NCI-H524 (cell line): ENCODE measurements at regions not wholly inside any gene's neighbourhood (a gene's known extent, or its start where the extent isn't known, plus 50 kb on each side); places are given as distances from the start of the nearest gene placed in this dataset.

Experiments
- DNase-seq, 2 experiments: peaks; one replicate each; lab custom pipeline; 2025; lab: John Stamatoyannopoulos, UW

DNA sequence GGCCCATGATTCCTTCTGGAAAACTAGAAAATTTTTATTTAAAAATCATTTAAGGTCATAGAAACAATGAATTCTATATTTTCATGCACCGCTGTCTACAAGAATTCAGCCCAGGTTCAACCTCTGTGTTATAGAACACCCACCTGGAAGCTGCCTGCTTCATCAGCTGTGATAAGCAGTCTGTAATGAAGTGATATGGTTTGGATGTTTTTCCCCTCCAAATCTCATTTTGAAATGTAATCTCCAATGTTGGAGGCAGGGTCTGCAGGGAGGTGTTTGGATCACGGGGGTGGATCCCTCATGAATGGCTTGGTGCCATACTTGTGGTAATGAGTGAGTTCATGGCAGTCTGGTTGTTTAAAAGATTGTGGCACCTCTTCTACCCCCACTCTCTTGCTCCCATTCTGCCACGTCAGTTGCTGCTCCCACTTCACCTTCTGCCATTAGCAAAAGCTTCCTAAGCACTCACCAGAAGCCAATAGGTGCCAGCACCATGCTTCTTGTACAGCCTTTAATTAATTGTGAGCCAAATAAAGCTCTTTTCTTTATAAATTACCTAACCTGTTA, 55.6 kb downstream of the MRPL32 start:
- no peak for DNase-seq

DNA sequence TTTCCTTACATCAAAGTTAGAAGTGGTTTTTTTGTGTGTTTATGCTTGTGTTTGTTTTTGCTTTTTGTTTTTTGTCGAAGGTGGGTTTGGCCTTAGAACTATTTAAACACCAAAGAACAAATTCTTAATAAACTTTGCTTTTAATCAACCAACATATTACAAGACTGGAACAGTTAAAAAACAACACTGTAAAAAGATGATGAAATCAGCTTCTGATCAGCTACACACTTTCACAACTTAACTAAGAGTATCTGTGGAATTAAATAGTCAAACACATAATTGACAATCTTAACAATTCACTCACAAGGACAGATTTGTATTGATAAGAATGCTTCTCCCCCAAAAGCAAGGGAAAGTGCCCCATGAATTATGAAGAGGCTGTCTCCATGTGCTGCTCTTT, 58.8 kb downstream of the MRPL32 start:
- DNase-seq = no peak

DNA sequence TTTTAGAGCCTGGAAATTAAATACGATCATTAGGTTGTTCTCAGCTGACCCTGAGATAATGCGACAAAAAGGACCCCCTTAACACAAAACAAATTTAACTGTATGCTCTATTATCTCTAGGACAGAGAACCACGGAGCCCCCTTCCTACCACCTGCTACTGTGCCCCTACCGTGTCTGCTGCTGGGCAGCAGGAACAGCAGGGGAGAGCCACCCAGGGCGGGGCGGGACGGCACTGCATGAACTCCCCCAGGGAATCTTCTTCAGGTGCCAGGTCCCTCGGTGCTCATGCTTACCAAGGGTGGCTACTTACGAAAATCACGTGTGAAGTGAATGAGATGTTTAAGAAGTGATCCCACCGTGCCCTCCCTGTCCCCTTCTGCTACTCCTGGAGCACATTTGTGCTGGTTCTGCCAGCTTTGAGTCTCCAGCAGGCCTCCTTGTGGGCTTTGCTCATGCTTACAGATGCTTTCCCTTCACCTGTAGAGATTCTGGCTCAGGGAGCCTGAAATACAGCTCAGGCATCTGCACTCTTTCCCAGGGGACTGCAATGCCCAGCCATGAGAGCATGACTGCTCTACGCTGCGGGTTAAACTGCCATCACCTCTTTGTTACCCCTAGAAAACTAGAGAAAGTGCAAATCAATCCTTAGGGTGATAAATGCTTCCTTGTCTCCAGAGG, 59.9 kb downstream of the MRPL32 start:
- no peak for DNase-seq

DNA sequence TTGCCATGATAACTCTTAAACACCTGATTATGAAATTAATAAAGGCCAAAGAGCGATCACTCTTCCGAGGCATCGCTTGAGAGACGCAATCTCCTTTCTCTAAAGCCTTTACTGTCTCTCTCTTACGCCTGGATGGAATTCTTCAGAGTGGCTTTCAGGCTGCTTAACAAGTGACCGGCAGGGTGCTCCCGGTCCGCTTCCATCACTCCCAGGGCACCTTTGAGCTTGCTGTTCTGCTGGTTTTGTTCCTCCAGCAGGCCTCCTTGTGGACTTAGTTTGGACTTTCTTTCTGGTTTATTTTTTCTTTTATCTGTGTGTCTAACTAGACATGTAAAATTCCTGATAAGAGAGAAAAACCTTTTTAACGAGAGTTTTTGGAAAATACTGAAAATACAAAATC, 60.9 kb downstream of the MRPL32 start:
- DNase-seq = no peak

DNA sequence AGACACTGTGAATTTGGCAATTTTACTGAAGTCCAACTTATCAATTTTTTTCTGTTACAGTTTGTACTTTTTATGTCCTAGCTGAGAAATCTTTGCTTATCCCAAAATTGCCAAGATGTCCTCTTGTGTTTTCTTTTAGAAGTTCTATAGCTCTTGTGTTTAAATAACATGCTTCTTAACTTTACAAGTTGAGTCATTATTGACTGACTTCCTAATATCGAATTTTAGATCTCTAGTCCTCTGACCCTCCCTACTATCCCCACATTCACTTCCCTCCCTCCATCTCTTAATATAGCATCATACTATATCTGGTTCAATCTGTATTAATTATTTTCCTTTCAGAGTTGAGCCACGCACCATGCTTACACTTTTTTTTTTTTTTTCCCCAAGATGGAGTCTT, 61.9 kb downstream of the MRPL32 start:
- DNase-seq = no peak

DNA sequence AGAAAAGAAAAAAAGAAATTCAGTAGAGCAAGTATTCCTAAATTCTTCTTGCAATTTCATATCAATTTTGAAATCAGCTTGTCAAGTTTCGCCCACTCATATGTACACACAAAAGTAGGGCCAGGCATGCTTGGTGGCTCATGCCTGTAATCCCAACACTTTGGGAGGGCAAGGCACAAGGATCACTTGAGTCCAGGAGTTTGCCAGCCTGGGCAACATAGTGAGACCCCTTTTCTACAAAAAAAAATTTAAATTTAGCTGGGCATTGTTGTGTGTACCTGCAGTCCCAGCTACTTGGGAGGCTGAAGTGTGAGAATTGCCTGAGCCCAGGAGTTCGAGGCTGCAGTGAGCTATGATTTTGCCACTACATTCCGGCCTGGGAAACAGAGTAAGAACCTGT, 65.4 kb downstream of the MRPL32 start:
- DNase-seq = no peak

DNA sequence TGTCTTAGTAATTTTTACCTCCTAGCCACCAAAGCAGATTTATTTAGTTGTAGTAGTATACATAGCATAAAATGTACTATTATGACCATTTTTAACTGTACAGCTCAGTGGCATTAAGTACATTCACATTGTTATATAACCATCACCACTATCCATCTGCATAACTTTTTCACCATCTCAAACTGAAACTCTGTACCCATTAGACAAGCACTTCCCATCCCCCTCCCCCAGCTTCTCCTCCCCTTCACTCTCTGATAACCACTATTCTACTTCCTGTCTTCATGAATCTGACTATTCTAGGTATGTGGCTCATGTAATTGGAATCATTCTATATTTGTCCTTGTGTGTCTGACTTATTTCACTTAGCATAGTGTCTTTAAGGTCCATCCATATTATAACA, 71.9 kb downstream of the MRPL32 start:
- no peak for DNase-seq

DNA sequence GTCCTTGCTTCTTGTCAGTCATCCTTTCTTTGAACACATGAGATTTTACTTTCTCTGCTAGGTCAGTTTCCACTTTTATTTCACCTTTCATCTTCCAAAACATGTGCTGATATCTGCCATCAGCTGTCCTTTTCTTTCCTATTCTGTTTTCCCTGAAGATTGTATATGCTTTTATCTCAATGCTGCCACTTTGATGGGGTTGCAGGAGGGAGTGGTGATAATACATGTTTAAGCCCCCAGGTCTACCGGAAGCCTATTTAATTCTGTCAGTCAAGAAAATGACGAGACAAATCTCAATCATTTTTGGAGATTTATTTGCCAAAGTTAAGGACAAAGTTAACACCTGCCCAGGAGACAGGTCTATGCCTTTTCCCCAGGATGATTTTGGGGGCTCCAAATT, 73.8 kb downstream of the MRPL32 start:
- no peak for DNase-seq

DNA sequence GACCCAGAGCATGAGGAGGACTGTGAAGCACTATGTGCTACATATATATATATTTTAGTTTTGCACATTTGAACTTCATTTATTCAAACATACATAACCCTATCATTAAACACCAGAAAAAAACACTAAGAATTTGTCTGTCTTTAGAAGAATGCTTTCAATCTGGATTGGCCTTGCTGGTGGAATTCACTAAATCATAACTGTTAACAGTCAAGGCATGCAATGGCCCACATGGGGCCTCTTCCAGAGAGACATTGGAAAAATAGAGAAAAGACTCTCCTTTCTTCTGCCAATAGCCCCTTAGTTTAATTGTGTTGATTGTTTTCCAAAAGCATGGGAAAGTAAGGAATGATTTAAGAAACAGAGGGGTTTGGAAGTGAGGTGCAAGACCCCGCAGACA, 77.9 kb downstream of the MRPL32 start:
- no peak for DNase-seq

DNA sequence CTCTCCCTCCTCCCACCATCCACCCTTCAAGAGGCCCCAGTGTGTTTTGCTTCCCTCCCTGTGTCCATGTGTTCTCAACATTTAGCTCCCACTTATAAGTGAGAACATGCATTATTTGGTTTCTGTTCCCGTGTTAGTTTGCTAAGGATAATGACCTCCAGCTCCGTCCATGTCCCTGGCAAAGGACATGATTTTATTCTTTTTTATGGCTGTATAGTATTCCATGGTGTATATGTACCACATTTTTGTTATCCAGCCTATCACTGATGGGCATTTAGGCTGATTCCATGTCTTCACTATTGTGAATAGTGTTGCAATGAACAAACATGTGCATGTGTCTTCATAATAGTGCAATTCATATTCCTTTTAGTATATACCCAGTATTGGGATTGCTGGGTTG, 79.7 kb downstream of the MRPL32 start:
- no peak for DNase-seq

DNA sequence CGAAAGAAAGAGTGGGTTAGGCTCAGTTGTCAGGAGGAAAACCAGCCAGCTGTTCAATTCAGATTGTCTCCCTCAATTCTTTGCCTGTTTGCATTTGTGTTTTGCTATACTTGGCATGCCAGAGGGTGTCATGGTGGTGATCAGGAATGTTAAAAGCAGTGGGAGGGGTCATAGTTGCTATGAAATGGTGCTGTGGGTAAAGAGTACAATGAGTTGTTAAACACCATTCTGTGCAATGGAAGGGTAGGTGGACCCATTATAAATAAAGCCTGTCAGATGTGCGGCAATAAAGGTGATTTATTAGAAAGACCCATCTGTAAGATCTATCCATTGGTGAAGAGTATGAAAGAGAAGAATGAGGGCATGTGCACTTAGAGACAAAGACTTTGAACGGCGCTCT, 82.2 kb downstream of the MRPL32 start:
- DNase-seq = no peak

DNA sequence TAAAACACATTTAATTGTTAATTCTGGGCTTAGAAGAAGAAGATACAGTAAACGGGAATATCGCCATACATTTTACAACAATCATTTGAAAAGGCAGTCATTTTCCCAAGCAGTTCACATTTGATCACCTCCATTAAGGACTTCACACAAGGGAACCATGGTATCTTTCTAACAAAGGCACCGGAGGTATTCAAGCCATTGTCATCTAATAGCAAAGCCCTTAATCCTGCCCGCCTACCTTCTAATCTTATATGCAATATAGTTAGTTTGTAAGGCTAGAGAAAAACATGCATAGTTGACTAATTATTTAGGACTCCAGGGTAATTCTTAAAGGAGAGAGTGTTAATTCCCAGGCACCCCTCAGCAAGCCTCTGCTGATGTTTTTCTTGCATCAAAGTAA, 83.1 kb downstream of the MRPL32 start:
- DNase-seq = no peak

DNA sequence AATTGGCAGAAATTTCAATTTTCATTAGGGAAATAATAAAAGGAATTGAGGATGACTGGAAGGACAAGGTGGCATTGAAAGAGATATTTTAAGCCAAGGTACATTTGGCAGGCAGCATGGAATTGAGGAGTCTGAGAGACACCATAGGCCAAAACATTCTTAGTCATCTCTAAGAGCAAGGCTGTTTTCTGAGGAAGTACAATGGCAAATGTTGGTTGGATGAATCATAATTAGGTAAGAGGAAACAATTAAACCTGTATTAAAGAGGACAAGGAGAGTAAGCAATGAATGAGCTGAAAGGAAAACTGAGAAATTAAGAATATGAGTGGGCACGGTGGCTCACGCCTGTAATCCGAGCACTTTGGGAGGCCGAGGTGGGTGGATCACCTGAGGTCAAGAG, 86.3 kb downstream of the MRPL32 start:
- no peak for DNase-seq

DNA sequence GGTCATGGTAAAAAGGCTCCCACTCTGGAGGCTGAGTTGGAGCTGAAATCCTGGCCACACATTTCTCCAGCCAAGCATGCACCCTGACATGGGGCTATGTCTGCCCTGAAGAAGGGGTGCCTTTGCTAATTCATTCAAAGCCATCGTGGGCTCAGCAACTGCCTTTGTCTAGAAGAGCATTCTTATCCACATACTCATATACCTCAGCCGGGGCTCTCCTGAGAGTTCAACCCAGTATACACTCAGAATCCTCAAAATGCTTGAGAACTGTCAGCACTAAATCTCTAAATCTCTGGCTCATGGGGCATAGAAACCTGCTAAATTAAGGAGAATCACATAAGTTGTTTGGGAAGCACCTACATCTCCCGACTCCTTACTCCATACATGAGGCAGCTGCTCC, 89.3 kb downstream of the MRPL32 start:
- no peak for DNase-seq

DNA sequence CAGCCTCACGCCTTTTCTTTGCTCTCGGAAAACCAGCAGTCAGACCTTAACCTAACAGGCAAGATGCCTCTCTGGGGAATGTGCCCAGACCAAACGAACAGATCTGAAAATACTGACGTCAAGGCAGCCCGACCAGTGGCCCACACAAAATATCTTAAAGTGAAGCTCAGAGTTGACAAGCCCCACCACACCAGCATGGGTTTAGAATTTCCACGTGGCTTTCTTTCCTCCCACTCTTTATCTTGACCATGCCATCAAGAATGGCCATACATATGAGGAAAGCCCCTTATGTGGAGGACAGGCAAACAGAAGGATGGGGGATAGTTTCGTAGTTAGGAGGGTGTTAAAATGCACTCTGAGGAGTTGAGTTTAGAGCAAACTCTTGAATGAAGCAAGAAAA, 89.8 kb downstream of the MRPL32 start:
- DNase-seq = no peak

DNA sequence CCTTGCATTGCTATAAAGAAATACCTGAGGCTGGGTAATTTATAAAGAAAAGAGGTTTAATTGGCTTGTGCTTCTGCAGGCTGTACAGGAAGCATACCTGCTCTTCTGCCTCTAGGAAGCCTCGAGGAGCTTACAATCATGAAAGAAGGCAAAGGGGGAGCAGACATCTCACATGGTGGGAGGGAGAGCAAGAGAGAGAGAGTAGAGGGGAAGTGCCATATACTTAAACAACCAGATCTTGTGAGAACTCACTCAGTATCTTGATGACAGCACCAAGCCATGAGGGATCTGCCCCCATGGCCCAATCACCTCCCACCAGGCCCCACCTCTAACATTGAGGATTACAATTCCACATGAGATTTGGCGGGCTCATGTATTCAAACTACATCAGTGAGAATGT, 79.1 kb upstream of the HECW1 start:
- no peak for DNase-seq

DNA sequence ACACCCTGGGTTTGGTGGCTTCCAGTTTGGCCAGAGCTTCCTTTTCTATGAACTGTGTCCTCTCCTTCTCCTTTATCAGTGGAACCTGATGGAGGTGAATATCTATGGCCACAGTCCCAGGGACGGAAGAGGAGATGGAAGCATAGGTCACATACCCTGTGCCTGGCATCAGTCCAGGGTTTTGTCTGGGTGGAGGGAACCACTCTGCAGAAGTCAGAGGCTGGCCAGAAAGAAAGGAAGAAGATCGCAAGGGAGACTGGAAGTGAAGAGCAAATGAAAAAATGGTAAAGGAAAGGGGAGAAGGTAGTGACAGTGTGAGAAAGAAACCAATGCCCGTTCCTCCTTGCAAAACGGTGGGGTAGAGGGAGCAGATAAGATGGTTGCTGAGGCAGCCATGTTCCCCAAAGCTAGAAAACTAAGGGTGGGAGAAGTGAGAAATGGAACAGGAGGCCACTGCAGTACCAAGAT, 77.9 kb upstream of the HECW1 start:
- no peak for DNase-seq

DNA sequence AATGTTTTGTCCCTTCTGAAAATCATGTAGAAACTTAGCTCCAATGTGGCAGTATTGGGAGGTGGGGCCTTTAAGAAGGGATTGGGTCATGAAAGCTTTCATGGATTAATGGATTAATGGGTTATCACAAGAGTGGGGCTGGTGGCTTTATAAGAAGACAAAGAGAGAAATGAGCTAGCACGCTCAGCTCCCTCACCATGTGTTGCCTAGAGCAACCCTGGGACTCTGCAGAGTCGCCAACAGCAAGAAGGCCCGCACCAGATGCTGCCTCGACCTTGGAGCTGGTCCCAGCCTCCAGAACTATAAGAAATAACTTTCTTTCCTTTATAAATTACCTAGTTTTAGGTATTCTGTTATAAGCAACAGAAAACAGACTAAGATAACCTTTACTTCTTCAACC, 74.9 kb upstream of the HECW1 start:
- DNase-seq = no peak

DNA sequence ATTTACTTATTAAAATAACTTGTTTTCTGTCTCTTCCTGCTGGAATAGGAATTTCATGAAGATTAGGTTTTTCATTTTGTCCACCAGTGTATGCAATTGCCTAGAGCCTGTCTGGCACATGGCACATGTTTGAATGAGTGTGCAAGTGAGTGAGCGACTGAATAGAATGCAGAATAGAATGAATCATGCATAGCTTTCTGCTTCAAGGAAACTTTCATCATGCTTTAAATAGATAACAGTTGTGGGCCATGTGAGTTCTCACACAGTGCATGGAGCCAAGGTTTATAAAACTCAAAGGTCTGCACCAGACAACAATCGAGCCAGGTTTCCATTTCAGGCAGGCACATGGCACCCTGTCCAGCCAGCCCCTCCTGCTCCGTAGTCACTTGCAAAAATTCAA, 74.2 kb upstream of the HECW1 start:
- no peak for DNase-seq

DNA sequence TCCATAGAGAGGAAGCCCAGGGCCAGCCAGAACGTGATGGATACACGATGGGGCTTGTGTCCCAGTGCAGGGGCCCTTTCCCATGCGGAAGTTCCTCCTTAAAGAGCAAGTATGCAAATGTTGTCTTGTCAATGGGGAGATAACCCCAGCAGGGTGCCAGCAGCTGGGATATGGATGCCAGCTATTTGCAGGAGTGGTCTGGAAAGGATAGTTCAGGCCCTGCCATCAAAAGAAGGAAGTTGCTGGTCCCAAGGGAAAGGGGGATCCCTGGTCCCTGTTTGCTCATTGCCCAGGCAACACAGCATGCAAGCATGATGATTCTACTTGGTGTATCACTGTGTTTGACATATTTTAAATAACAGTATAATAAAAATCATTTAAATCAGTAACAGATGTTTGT, 73.1 kb upstream of the HECW1 start:
- no peak for DNase-seq

DNA sequence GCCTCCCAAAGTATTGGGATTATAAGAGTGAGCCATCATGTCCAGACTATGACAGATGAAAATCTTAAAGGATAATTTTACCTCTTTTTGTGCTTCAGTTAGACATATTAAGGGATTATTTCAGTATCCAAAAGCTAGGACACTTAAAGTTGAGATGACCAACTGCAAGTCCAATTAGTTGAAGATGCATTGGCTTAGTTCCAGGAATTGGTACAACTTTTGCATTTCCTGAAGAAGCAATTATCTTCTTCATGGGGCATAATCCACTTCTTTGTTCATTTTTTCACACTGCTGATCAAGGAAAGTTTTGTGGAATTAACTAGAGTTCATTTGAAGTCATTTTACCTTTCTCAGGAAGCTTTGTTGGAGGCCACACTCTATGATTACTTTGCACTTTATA, 72.0 kb upstream of the HECW1 start:
- DNase-seq = no peak

DNA sequence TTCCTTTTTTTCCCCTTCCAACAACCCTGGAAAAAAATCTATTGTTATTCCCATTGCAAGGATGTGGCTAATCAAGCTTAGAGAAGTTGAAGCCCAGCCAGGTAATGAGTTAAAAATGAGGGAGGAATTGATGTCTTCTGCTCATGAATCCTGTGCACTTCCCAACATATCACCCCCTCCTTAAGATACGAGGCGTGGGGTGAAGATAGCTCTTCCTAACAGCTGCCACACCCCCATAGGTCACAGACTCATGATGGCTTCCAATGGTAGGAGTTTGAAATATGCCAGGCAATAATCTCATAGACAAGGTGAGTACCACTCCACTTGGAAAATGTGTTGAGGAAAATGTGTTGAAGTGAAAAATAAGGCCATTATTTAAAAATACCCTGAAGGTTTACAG, 71.3 kb upstream of the HECW1 start:
- DNase-seq = no peak

DNA sequence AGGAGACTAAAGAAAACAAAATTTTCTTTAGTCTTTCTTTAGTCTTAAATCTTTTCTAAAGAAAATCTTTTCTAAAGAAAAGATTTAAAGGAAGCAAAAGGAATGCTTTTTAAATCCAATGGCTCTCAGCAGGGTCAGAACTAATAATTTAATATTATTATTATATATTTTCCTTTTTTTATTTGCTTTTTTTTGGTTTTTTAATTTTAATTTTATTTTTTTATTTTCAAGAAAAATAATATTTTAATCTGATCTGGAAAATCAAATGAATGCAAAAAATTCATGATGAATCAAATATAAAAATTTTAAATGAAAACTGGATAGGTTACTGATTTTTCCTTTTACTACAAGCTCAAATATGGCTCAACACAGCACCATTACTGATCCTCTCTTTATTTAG, 70.7 kb upstream of the HECW1 start:
- no peak for DNase-seq

DNA sequence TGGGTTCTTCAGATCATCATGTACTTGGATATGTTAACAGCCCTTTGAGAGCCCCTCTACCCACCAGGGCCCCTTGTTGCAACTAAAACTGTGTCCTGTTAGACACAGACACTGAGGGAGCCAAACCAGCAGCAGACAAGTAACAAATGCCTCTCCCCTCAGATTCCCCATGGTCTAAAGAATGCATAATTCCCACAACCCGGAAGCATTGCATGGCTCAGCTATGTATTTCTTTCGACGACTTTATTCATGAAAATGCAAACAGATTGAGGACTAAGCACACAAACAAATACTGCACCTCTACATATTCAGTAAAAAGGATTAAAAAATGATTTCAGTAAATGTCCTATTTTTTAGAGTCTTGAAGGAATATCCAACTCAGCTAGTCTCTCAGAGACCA, 70.1 kb upstream of the HECW1 start:
- DNase-seq = no peak
